Liver (tissue), 3 donors: ENCODE measurements at regions not wholly inside any gene's neighbourhood (a gene's known extent, or its start where the extent isn't known, plus 50 kb on each side); places are given as distances from the start of the nearest gene placed in this dataset.

ENCODE experiments used
- HNF4G ChIP-seq: IDR thresholded peaks from 2 replicates; pipeline ENCODE4 v1.6.1; 2016; ENCODE audit warnings: antibody characterized with exemption
- JUND ChIP-seq, 2 donors: IDR thresholded peaks; 2 replicates each; pipeline ENCODE4 v1.6.1; 2016; ENCODE audit warnings: antibody characterized with exemption in 2 of 2
- RAD21 ChIP-seq, 2 donors: IDR thresholded peaks; 2 replicates each; pipeline ENCODE4 v1.6.1; 2016; ENCODE audit warnings: antibody characterized with exemption in 2 of 2, mild to moderate bottlenecking in 2 of 2
- YY1 ChIP-seq: IDR thresholded peaks from 2 replicates; pipeline ENCODE4 v1.6.1; 2016; ENCODE audit warnings: antibody characterized with exemption, mild to moderate bottlenecking
- TF ChIP-seq, protein P1 (sequence below): fragments of 150-350 bp; IDR thresholded peaks from 2 replicates; pipeline ENCODE4 v1.5.1; 2017; ENCODE audit warnings: improper control_type of control experiment, low read depth, low read length; ENCODE audit not compliant: missing input control
- TF ChIP-seq, protein P2 (sequence below): IDR thresholded peaks from 2 replicates; pipeline ENCODE4 v1.6.1; 2016; ENCODE audit warnings: antibody characterized with exemption
- TF ChIP-seq, protein P3 (sequence below): IDR thresholded peaks from 2 replicates; pipeline ENCODE4 v1.6.1; 2016; ENCODE audit warnings: antibody characterized with exemption, mild to moderate bottlenecking
- donor health status: healthy.
- donor health status: healthy.

DNA sequence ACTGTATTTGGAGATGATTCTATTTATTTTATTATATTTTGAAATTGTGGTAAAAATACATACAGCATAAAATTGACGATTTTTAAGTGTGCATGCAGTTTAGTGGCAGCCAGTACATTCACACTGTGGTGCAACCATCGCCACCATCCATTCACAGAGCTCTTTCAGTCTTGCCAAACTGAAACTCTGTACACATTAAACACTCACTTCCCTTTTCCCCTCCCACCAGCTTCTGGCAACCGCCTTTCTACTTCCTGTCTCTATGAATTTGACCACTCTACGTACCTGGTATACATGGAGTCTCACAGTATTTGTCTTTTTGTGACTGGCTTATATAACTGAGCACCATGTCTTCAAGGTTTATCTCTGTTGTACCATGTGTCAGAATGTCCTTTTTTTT is 303.3 kb upstream of the ATP10A start:
- TF ChIP-seq, protein P1, sequence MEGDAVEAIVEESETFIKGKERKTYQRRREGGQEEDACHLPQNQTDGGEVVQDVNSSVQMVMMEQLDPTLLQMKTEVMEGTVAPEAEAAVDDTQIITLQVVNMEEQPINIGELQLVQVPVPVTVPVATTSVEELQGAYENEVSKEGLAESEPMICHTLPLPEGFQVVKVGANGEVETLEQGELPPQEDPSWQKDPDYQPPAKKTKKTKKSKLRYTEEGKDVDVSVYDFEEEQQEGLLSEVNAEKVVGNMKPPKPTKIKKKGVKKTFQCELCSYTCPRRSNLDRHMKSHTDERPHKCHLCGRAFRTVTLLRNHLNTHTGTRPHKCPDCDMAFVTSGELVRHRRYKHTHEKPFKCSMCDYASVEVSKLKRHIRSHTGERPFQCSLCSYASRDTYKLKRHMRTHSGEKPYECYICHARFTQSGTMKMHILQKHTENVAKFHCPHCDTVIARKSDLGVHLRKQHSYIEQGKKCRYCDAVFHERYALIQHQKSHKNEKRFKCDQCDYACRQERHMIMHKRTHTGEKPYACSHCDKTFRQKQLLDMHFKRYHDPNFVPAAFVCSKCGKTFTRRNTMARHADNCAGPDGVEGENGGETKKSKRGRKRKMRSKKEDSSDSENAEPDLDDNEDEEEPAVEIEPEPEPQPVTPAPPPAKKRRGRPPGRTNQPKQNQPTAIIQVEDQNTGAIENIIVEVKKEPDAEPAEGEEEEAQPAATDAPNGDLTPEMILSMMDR = no peak
- TF ChIP-seq, protein P2, sequence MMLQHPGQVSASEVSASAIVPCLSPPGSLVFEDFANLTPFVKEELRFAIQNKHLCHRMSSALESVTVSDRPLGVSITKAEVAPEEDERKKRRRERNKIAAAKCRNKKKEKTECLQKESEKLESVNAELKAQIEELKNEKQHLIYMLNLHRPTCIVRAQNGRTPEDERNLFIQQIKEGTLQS = no peak
- TF ChIP-seq JUND (IDR thresholded peaks at IDR 0.05) (no peak), RAD21 (IDR thresholded peaks at IDR 0.05) (no peak), HNF4G (no peak), YY1 (no peak)
- TF ChIP-seq, protein P3, sequence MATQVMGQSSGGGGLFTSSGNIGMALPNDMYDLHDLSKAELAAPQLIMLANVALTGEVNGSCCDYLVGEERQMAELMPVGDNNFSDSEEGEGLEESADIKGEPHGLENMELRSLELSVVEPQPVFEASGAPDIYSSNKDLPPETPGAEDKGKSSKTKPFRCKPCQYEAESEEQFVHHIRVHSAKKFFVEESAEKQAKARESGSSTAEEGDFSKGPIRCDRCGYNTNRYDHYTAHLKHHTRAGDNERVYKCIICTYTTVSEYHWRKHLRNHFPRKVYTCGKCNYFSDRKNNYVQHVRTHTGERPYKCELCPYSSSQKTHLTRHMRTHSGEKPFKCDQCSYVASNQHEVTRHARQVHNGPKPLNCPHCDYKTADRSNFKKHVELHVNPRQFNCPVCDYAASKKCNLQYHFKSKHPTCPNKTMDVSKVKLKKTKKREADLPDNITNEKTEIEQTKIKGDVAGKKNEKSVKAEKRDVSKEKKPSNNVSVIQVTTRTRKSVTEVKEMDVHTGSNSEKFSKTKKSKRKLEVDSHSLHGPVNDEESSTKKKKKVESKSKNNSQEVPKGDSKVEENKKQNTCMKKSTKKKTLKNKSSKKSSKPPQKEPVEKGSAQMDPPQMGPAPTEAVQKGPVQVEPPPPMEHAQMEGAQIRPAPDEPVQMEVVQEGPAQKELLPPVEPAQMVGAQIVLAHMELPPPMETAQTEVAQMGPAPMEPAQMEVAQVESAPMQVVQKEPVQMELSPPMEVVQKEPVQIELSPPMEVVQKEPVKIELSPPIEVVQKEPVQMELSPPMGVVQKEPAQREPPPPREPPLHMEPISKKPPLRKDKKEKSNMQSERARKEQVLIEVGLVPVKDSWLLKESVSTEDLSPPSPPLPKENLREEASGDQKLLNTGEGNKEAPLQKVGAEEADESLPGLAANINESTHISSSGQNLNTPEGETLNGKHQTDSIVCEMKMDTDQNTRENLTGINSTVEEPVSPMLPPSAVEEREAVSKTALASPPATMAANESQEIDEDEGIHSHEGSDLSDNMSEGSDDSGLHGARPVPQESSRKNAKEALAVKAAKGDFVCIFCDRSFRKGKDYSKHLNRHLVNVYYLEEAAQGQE = no peak
